GM19238 (cell line): ENCODE measurements at regions not wholly inside any gene's neighbourhood (a gene's known extent, or its start where the extent isn't known, plus 50 kb on each side); places are given as distances from the start of the nearest gene placed in this dataset.

Experiments used
- DNase-seq: peaks from one replicate; pipeline ENCODE4 v3.0.0; 2011; ENCODE audit warnings: low spot score; ENCODE audit not compliant: insufficient read length

DNA sequence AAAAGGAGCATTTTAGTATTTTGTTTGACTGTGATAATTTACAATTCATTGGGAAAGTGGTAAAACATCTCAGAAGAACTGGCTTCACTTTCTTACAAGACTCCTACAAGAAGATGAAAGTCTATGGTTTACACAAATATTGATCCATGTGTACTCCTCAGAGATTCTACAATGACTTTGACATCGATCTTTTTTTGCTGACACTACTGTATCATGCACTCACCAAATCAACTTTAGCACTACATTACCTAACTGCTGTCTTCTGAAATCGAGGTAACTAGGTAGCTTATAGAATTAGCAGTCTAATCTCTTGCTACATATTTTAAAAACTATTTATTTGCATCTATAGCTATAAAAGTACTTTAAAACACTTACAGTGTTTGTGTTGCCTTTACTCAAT, 757.6 kb downstream of the TBL1XR1 start:
- DNase-seq = no peak

DNA sequence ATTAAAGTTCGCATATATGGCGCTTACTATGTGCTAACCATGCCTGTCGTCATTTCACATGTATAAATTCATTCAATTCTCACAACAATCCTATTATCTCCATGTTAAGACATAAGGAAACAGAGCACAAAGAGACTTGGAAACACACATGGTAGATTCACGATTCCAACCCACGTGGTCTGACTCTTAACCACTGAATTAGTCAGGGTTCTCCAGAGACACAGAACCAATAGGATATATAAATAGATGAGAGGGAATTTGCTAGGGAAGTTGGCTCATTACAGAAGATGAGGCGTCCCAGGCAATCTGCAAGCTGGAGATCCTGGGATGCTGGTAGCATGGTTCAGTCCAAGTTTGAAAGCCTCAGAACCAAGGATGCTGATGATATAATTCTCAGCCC, 765.3 kb downstream of the TBL1XR1 start:
- DNase-seq = no peak

DNA sequence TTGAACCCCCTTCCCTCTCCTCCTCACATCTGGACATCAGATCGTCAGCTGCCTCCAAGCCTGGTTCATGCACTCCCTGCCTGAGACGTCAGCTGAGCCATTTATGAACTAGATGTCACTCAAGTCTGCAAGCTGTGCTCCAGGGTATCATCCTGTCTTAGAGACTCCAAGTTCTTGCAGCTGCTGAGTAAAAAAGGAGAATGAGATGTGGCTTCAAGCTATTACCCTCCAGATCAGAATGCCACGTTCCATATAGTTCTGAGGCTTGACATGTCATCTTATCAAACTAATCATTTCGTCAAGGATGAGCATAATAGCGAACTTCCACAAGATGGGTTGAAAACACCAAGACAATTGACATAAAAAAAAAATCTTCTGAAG, 766.3 kb downstream of the TBL1XR1 start:
- DNase-seq = no peak

DNA sequence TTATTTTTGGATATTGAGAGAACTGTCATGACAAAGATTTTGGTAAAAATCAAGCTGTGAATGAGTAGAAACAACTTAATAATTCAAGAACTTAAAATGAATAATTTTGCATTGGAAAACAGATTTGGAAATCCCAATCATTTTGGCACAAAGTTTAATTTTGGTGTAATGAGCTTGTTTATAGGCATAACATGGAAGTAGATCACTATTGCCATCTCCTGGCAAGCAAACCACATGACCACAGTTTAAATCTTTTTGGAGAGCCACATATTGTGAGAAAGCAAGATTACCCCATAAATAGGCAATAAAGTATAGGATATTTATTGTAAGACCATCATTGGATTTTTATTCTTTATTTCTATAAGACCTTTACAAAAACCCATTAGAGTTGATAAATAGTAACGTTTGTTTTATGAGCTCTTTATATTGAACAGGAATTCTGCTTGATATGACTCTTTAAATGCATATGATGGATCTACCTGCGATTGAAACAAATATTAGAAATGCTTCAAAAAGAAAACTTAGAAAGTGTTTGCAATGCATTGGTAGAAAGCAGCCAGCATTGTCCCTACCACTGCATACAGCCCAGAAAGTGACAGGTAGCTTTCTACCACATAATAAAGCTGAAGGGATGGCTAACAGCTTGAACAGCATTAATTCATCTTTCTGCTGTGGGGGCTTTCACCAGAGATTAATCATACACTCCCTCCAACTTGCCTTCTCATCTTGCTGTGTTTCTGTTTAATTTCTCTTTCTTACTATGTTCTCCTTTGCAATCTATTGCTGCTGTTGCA, 766.8 kb downstream of the TBL1XR1 start:
- no peak for DNase-seq

DNA sequence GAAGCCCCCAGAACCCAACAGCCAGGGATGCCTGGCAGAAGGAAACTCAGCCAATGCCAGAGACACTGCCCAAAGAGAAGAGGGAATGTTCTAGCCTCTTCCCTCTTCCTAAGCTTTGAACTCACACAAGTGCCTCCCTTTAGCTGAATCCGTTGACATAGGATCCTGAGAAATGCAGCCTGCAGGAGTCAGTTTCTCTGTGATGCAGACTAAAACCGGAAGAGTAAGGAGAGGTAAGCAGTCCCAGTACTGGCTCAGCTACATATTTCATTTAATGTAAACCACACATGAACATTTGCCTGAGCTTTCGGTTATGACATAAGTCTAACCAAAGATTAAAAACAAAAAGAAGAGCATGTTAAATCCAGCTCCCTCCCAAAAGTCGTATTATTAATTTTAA, 768.7 kb downstream of the TBL1XR1 start:
- no peak for DNase-seq

DNA sequence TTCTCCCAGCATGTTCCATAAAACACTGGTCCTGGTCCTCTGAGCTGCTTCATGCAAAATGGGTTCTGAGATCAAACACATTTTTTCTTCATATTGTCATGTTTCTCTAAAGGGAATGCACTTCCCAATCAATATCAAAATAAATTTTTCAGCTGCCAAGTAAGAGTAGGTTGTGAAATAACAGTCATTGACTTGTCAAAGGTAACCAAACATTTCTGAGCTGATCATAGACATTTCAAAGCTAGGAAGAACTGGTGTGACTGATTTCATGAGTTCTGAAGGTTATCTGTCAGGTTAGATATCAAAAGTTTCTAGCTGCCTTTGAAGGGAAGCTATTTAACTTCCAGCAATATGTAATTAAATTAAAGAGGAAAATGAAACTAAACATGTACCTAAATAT, 770.9 kb downstream of the TBL1XR1 start:
- DNase-seq = no peak

DNA sequence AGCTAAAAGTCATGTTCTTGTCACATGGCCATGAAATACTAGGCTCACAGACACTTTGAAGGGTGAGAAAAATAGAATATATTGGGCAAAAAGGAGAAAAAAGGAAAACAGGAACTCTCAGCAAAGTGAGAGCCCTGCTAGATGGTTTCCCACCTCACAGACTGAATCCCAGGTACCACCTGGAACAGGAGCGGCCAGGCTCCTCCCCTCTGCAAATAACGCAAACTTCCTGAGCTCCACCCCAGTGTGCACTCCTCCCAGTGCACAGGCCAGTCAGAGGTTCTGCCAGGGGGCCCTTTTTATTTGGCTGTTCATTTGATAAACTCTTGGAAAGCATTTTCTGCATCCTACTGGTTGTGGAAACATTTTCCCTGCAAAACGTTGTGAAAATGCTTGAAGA, 780.4 kb downstream of the TBL1XR1 start:
- no peak for DNase-seq

DNA sequence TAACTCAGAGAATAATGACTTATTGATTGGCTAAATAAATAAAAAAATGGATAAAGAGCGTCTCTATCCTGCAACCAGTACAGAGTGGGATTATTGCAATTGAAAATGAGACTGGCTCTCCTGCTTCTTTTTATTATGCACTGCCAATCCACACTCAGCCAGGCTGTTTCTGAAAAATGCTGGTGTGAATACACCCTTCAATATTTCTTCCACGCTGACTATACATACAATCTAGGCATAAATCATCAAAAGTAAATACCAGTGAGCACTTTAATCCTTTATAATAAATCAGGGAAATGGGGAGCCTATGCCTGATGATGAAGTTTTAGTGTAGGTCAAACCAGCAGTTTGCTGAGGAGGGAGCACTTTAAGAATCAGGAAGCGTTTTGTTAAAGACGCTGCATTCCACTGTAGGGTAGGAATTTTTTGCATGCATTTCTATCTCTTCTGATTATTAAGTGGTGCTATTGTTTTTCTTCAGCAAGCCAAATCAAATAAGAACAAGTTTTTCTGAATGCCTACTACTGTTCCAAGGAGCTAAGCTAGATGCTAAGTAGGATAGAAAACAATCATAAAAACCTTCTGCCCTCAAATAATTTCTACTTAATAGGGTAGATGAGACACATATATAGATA, 781.5 kb downstream of the TBL1XR1 start:
- DNase-seq = no peak

DNA sequence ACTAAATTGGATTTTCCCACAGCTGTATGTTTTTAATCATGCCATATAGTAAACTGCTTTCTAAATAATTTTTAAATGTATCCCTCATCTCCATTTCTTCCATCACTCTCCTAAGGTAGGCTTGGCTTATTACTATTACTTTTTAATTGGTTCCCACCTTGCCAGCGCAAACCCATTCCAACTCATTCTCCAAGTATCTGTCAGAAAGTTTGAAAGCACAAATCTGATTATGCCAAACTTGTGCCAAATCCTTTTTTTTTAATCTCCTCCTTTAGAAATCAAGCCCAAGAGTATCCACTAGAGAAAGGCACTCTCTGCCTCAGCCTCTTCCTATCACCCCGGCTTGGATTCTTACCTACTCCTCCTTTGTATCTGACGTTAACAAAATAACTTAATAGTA, 784.5 kb downstream of the TBL1XR1 start:
- no peak for DNase-seq

DNA sequence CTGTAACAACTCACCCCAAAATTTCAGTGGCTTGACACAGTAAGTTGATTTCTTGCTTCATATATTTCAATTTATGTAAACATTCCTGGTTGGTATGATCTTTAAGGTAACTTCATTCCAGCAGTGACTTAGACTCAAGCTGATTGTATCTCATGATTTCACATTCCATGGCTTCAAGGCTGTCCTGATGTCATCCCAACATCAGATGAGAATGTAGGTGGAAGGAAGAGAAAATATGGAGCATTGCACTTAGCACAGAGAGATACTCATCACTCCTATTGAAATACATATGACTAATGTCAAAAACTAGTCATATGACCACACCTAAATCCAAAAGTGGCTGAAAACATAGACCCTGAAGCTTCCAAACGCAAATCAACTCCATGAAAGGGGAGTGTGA, 793.8 kb downstream of the TBL1XR1 start:
- no peak for DNase-seq

DNA sequence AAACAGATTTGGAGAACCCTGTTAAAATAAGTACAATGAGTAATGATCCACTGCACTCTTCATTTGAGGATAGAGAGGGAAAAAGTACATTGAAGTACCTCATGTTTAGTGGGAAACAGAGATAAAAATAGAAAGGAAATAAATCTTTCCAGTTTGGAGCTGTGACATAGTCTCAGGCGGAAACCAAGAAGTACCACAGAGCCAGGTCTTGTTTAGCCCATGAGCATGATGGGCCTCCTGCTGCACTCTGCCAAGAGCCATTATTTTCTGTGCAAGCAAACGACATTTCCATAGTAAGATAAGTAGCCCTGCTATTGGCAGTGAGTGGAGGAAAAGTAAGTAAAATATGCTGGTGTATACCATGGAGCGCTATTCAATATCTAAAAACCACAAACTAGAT, 796.1 kb downstream of the TBL1XR1 start:
- DNase-seq = no peak

DNA sequence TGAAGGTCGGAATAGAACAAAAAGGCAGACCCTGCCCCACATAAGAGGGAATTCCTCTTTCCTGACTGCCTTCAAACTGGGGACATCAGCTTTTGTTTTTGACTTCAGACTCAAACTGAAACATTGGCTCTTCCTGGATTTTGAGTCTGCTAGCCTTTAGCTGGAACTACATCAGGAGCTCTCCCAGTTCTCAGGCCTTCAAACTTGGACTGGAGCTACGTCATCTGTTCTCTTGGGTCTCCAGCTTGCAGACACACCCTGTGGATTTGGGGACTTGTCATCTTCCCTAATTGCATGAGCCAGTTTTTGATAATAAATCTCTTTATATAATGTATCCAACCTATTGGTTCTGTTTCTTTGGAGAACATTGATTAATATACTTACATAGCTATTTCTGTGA, 798.1 kb downstream of the TBL1XR1 start:
- no peak for DNase-seq

DNA sequence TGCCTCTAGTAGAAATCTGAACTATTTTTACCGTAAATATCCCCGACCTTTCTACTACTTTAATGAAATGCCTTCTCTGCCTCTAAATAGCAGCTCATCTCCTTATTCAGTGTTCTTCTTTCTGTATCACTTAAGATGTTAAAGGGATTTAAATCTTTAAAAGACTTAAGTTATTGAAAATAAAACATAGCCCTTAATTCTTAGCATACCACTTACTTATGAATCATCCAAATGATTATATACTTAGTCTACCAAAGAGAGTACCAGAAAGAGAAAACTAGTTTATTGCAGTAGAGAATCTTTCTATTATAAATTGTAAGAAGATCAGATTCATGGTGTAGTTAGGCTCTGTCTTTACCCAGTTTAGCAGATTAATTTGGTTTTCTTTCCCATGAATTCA, 802.0 kb downstream of the TBL1XR1 start:
- DNase-seq = no peak

DNA sequence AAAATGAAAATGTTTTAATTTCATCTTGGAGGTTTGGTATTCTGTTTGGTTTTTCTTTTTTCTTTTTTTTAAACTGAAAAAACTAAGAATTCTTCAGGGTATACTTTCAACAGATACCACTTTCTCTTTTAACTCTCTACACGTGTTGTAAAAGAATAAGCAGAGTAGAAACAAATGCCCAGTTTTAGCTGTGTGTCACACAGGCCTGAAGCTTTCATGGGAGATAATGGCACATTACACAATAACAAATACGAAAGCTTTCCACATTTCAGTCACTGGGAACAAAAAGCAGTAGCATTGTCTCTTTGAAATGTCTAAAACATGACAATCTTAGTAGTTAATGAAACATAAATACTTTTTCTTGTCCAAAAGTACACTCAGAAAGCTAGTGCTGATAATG, 818.5 kb downstream of the TBL1XR1 start:
- no peak for DNase-seq

DNA sequence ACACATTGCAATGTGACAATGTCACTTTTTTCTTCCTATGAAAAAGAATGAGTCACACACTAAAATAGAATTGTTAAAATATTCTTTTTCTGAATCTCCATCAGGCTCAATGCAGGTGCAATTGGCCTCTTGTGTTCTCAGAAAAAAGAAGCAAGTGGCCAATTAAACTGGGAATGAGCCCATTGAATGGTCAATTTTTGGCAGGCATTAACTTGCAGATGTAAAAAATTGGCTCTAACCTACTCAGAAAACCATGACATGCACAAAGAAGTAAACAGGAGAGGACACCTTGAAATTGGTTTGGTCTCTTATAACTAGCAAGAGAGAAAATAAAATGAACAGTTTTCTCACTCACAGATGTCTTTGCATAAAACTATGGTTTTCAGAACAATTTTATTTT, 820.8 kb downstream of the TBL1XR1 start:
- DNase-seq = no peak

DNA sequence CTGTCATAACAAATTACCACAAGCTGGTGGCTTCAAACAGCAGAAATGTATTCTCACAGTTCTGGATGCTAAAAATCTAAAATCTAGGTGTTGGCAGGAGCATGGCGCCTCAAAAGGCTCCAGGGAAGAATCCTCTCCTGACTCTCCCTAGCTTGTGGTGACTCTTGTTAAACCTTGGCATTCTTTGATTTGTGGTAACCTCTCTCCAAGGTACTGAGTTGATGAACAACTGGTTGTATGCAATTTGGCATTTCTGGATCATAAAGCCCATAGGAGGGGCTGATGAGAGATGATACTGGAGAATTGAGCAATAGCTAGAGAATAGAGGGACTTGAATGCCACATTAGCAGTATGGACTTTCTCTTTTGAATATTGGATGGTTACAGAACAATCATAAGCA, 821.8 kb downstream of the TBL1XR1 start:
- DNase-seq = no peak

DNA sequence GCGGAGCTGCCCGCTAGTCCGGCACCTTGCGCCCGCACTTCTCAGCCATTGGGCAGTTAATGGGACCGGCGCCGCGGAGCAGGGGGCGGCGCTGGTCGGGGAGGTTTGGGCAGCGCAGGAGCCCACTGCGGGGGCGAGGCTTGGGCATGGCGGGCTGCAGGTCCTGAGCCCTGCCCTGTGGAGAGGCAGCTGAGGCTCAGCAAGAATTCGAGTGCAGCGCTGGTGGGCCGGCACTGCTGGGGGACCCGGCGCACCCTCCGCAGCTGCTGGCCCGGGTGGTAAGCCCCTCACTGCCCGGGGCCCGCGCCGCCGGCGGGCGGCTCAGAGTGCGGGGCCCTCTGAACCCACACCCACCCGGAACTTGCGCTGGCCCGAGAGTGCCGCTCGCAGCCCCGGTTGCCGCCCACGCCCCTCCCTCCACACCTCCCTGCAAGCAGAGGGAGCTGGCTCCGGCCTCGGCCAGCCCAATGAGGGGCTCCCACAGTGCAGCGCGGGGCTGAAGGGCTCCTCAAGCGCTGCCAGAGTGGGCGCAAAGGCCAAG, 835.0 kb downstream of the TBL1XR1 start:
- no peak for DNase-seq

DNA sequence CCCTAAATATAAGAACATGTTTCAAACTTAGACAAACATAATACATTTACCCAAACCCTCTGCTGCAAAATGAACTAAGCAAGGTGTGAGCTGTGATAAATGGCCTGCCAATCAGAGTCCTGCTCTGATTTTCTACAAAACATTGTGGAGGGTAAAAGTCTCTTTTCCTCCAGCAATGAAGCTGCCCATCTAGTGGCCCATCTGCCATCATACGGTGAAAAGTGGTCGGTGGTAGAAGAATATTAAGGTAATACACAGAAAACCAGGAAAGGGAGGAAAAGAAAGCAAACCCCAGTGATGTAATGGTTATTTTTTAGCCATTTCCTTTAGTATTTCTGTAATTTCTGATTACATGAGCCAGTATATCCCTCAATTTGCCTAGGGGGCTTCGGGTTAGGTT, 838.1 kb downstream of the TBL1XR1 start:
- DNase-seq = no peak

DNA sequence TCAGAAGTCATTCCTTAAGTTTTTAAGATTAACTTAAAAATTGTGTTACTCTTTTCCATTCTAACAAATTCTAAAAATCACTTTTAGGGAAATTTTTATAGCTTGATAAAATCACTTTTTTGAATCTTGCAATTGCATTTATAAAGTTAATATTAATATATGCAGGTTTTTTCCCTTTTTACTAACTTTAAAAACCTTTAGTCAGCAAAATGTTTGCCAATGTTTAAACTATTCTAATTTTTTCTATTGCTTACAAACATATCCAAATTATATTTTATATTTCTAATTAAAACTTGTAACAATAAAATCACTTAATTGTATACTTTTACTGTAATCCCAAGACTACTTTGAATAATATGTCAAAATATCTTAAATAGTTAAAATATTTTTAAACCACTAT, 839.4 kb downstream of the TBL1XR1 start:
- DNase-seq = no peak

DNA sequence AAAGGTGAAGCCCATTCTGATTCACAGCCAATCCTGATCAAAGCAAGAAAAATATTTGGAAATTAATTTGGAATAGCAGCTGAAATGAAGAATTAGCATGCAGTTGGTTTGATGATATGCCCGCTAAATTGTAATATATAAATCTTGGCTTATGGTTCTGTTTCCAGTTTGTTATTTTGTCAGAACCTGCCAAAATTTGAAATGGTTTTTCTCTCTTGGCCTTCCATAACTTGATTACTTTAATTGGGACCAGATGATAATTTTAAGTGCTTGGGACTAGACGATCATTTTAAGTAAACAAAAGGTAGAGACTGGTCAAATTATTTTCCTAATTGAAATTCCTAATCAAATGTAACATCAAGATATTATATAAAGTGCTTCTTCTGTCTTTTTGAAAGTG, 842.4 kb downstream of the TBL1XR1 start:
- DNase-seq = no peak

DNA sequence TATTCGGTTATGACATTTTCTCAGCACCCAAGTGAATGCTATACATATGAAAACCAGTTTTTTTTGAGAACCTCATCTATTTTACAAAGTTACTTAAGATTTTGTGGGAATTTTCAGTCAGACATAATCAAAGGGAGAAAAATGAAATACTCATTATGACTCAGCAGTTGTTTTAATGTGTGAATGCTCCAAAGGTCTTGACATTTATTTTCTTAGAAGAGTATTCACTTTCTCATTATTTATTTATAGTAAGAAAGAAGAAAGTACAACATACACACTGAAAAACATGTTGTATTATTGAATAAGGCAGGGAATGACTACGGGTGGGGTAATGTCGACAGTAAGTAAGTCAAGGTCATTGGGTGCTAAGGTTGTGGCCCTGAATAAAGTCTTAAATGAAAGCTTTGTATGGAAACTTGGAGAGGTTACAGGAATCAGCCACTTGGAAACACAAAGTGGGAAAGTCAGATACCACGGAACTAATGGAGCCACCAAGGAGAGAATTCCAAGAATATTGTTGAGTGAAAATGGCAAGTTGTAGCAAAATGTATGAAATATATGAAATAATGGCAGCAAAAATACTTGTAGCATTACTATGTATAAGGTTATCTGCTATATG, 844.5 kb downstream of the TBL1XR1 start:
- DNase-seq = no peak

DNA sequence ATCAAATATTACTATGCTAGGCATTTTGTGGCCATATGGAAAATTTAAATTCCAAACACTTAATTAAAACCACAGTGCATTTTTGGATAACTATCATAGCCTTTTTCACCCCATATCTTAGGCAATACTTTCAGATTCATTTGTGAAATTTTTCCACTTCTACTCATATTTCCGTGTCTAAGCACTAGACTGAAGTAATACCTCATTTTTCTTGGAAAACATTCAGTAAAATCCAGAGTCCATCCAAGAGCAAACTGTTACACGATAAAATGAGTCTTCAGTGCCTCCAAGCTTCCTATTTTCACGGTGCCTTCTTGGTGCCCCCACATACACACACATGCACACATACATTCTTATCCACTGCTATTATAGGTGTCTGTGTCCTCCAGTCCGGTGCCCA, 845.9 kb downstream of the TBL1XR1 start:
- no peak for DNase-seq

DNA sequence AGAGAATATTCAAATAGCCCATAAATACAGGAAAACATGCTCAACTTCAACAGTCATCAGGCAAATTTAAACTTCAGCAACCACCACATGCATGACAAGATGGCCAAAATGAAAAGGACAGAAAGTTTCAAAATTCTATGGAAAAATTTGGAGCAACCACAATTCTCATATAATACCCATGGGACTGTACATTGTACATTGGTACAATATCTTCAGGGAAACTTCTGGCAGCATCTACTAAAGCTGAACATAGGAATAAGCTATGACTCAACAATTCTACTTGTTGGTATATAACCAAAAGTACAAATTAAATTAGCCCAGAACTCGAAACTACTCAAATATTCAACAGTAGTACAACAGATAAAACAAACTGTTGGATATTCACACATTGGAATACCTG, 847.6 kb downstream of the TBL1XR1 start:
- DNase-seq = no peak
